ENCODE measurements at regions not wholly inside any gene's neighbourhood (a gene's known extent, or its start where the extent isn't known, plus 50 kb on each side); places are given as distances from the start of the nearest gene placed in this dataset.

- TF ChIP-seq BRF2 (CRISPR knock-in tag; IDR thresholded peaks at IDR 0.05): no peak
- no peak for TF ChIP-seq NCOA2 (CRISPR knock-in tag; IDR thresholded peaks at IDR 0.05)
- TF ChIP-seq, protein P1, sequence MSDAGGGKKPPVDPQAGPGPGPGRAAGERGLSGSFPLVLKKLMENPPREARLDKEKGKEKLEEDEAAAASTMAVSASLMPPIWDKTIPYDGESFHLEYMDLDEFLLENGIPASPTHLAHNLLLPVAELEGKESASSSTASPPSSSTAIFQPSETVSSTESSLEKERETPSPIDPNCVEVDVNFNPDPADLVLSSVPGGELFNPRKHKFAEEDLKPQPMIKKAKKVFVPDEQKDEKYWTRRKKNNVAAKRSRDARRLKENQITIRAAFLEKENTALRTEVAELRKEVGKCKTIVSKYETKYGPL (CRISPR knock-in tag; IDR thresholded peaks at IDR 0.05): no peak
Measured at GRCh38 chr2:234279637-234280036, 217.2 kb downstream of the ARL4C start.

Data from HepG2 (cell line).